Panc1 (cell line): ENCODE measurements at regions not wholly inside any gene's neighbourhood (a gene's known extent, or its start where the extent isn't known, plus 50 kb on each side); places are given as distances from the start of the nearest gene placed in this dataset.

Experiments used
- TCF7L2 ChIP-seq: IDR thresholded peaks from 2 replicates; pipeline ENCODE4 v1.6.1; 2011; ENCODE audit warnings: mild to moderate bottlenecking, low read depth, low read length, inconsistent platforms
- TF ChIP-seq, protein P1 (sequence below): fragments of 450-650 bp; IDR thresholded peaks from 2 replicates; pipeline ENCODE4 v1.5.1; 2017; ENCODE audit warnings: mild to moderate bottlenecking
- TF ChIP-seq, protein P2 (sequence below), 2 experiments: IDR thresholded peaks; 2 replicates each; pipeline ENCODE4 v1.6.1; 2011 to 2012; ENCODE audit warnings: low read depth in 2 of 2, control low read depth in 1 of 2, low read length in 1 of 2, mild to moderate bottlenecking in 1 of 2, moderate library complexity in 1 of 2; ENCODE audit not compliant: insufficient read depth in 1 of 2

DNA sequence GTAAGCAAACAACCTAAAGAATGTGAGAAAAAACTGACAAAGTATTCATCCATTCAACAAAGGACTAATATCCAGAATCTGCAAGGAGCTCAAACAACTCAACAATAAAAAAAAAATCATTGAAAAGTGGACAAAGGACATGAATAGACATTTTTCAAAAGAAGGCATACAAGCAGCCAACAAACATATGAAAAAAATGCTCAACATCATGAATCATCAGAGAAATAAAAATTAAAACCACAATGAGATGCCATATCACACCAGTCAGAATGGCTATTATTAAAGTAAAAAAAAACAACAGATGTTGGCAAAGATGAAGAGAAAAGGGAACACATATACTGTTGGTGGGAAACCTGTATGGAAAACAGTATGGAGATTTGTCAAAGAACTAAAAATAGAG lies 120.7 kb upstream of the ADGRL3 start:
- TF ChIP-seq, protein P1, sequence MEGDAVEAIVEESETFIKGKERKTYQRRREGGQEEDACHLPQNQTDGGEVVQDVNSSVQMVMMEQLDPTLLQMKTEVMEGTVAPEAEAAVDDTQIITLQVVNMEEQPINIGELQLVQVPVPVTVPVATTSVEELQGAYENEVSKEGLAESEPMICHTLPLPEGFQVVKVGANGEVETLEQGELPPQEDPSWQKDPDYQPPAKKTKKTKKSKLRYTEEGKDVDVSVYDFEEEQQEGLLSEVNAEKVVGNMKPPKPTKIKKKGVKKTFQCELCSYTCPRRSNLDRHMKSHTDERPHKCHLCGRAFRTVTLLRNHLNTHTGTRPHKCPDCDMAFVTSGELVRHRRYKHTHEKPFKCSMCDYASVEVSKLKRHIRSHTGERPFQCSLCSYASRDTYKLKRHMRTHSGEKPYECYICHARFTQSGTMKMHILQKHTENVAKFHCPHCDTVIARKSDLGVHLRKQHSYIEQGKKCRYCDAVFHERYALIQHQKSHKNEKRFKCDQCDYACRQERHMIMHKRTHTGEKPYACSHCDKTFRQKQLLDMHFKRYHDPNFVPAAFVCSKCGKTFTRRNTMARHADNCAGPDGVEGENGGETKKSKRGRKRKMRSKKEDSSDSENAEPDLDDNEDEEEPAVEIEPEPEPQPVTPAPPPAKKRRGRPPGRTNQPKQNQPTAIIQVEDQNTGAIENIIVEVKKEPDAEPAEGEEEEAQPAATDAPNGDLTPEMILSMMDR: no peak
- TF ChIP-seq, protein P2, sequence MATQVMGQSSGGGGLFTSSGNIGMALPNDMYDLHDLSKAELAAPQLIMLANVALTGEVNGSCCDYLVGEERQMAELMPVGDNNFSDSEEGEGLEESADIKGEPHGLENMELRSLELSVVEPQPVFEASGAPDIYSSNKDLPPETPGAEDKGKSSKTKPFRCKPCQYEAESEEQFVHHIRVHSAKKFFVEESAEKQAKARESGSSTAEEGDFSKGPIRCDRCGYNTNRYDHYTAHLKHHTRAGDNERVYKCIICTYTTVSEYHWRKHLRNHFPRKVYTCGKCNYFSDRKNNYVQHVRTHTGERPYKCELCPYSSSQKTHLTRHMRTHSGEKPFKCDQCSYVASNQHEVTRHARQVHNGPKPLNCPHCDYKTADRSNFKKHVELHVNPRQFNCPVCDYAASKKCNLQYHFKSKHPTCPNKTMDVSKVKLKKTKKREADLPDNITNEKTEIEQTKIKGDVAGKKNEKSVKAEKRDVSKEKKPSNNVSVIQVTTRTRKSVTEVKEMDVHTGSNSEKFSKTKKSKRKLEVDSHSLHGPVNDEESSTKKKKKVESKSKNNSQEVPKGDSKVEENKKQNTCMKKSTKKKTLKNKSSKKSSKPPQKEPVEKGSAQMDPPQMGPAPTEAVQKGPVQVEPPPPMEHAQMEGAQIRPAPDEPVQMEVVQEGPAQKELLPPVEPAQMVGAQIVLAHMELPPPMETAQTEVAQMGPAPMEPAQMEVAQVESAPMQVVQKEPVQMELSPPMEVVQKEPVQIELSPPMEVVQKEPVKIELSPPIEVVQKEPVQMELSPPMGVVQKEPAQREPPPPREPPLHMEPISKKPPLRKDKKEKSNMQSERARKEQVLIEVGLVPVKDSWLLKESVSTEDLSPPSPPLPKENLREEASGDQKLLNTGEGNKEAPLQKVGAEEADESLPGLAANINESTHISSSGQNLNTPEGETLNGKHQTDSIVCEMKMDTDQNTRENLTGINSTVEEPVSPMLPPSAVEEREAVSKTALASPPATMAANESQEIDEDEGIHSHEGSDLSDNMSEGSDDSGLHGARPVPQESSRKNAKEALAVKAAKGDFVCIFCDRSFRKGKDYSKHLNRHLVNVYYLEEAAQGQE (IDR thresholded peaks at IDR 0.05; ENCODE audit: insufficient read depth in 1 of 2, low read depth in 2 of 2, low read length in 1 of 2): no peak
- no peak for TF ChIP-seq TCF7L2
